Kidney epithelial cell (primary cell): ENCODE measurements at regions not wholly inside any gene's neighbourhood (a gene's known extent, or its start where the extent isn't known, plus 50 kb on each side); places are given as distances from the start of the nearest gene placed in this dataset.

ENCODE experiments used
- DNase-seq: peaks from one replicate; pipeline ENCODE4 v3.0.0-alpha.2; 2010; ENCODE audit warnings: low read depth
- H3K27me3 ChIP-seq: 2 replicates; pipeline ENCODE4 v1.6.0; 2011; ENCODE audit warnings: low read length; ENCODE audit not compliant: control insufficient read depth, insufficient read depth
- H3K36me3 ChIP-seq: 2 replicates; pipeline ENCODE4 v1.5.1; 2011; ENCODE audit warnings: low read length; ENCODE audit not compliant: control insufficient read depth, insufficient read depth
- H3K4me3 ChIP-seq: 2 replicates; pipeline ENCODE4 v1.5.1; 2011; ENCODE audit warnings: low read depth, mild to moderate bottlenecking, control low read depth, low read length
- CTCF ChIP-seq: IDR thresholded peaks from 2 replicates; pipeline ENCODE4 v1.5.1; 2011; ENCODE audit warnings: mild to moderate bottlenecking, moderate library complexity, low read length, control low read depth, inconsistent platforms; ENCODE audit not compliant: insufficient read depth, poor library complexity, severe bottlenecking

- Histone ChIP-seq H3K36me3 (no peaks in the 10 kb centered on the region), H3K27me3 (no peaks in the 10 kb centered on the region), H3K4me3 (no peak overlapping the region)
- no peak for TF ChIP-seq CTCF
- DNase-seq, result no peak
Measured at GRCh38 chr20:23254505-23254904, 96.1 kb upstream of the NXT1 start.

- H3K27me3 ChIP-seq, result no peaks in the 10 kb centered on the region
- no peak overlapping the region for H3K4me3 ChIP-seq
- no peak for DNase-seq
- H3K36me3 ChIP-seq, result no peaks in the 10 kb centered on the region
- no peak for TF ChIP-seq CTCF
Measured at GRCh38 chr20:23254034-23254433, 96.6 kb upstream of the NXT1 start.

- no peaks in the 10 kb centered on the region for H3K27me3 ChIP-seq
- no peak for TF ChIP-seq CTCF
- no peak for DNase-seq
- H3K36me3 ChIP-seq, result no peaks in the 10 kb centered on the region
- H3K4me3 ChIP-seq, result no peak overlapping the region
Measured at GRCh38 chr20:23253524-23253923, 97.1 kb upstream of the NXT1 start.

- no peaks in the 10 kb centered on the region for H3K36me3 ChIP-seq
- no peak overlapping the region for H3K4me3 ChIP-seq
- DNase-seq, result no peak
- no peaks in the 10 kb centered on the region for H3K27me3 ChIP-seq
- no peak for TF ChIP-seq CTCF
Measured at GRCh38 chr20:23251779-23252178, 98.8 kb upstream of the NXT1 start.

GRCh38 chr20:23249541-23249940, 101.0 kb upstream of the NXT1 start:
- DNase-seq, result no peak
- Histone ChIP-seq H3K36me3 (no peaks in the 10 kb centered on the region), H3K4me3 (no peak overlapping the region), H3K27me3 (no peaks in the 10 kb centered on the region)
- TF ChIP-seq CTCF, result no peak

GRCh38 chr20:23248461-23248882, 102.1 kb upstream of the NXT1 start:
- Histone ChIP-seq H3K36me3 (no peaks in the 10 kb centered on the region), H3K4me3 (no peak overlapping the region), H3K27me3 (no peaks in the 10 kb centered on the region)
- no peak for DNase-seq
- TF ChIP-seq CTCF, result no peak
